Vagina (tissue), 2 donors: ENCODE measurements at regions not wholly inside any gene's neighbourhood (a gene's known extent, or its start where the extent isn't known, plus 50 kb on each side); places are given as distances from the start of the nearest gene placed in this dataset.

Experiments
- DNase-seq, 2 donors: peaks; one replicate each; pipeline ENCODE4 v3.0.0-alpha.2; 2017; ENCODE audit errors: extremely low spot score in 2 of 2
- H3K27ac ChIP-seq: fragments of 200-600 bp; sonication (generic); one replicate; pipeline ENCODE4 v1.5.1; 2019
- H3K27me3 ChIP-seq: fragments of 200-600 bp; sonication (generic); one replicate; pipeline ENCODE4 v1.5.1; 2019
- H3K36me3 ChIP-seq, 2 donors: fragments of 200-600 bp; sonication (generic); one replicate each; pipeline ENCODE4 v1.5.1; 2017 to 2019
- H3K4me1 ChIP-seq: fragments of 200-600 bp; sonication (generic); one replicate; pipeline ENCODE4 v1.5.1; 2019
- H3K4me3 ChIP-seq, 2 donors: fragments of 200-600 bp; sonication (generic); 1 replicate in 1 of 2; 2 replicates in 1 of 2; pipeline ENCODE4 v1.5.1; 2016 to 2019
- H3K9me3 ChIP-seq: fragments of 200-600 bp; sonication (generic); one replicate; pipeline ENCODE4 v1.5.1; 2019
- POLR2A ChIP-seq, 2 donors: fragments of 450-650 bp; IDR thresholded peaks; one replicate each; pipeline ENCODE4 v1.6.1; 2017; ENCODE audit warnings: antibody characterized with exemption in 2 of 2, mild to moderate bottlenecking in 2 of 2, moderate library complexity in 2 of 2
- POLR2AphosphoS5 ChIP-seq, 2 donors: sonication (generic); formaldehyde crosslinking; IDR thresholded peaks; one replicate each; pipeline ENCODE4 v1.9.0; 2017; ENCODE audit warnings: antibody characterized with exemption in 2 of 2, mild to moderate bottlenecking in 2 of 2, low read depth in 1 of 2; ENCODE audit not compliant: insufficient read depth in 1 of 2
- intact Hi-C: fragments of 100-400 bp; cut with DNase I; formaldehyde crosslinking; loops from one replicate; pipeline ENCODE4 v1.15.1; 2023
- TF ChIP-seq, protein P1 (sequence below), 3 experiments: fragments of 450-650 bp in 2 of 3; fragments of 200-600 bp in 1 of 3; sonication (generic) in 1 of 3; IDR thresholded peaks; one replicate each; pipeline ENCODE4 v1.5.1; 2017 to 2019; ENCODE audit warnings: antibody characterized with exemption in 3 of 3, mild to moderate bottlenecking in 2 of 3, moderate library complexity in 2 of 3

DNA sequence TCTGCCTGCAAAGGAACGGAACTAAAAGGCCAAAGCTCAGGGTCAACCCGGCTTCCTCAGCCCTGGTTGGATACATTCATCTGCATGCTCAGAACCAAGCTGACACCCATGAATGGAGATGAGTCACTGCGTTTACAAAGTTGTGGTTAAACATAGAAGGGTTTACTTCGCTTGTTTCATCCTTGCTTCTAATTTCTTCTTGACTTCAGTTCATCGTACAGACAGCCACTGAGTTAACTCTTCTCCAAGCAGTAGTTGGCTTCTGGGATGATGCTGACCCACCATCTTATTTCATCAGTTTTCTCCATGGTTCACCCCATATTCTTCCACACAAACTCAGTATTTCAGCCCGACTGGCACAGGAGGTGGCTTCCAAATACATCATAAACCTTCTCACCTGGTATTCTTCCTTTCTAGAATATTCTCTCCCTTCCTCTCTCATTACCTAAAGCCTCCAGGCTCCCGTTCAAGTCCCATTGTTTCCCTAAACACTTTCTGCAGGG lies 166.3 kb upstream of the RNF32 start:
- intact Hi-C loops: no loop called here
- H3K4me1 ChIP-seq: no peaks in the 10 kb centered on the region
- H3K4me3 ChIP-seq: no peak overlapping the region
- H3K27ac ChIP-seq: no peak overlapping the region
- H3K27me3 ChIP-seq: no peaks in the 10 kb centered on the region
- no peak for DNase-seq
- no peaks in the 10 kb centered on the region for H3K9me3 ChIP-seq
- H3K36me3 ChIP-seq: no peaks in the 10 kb centered on the region
- no peak for TF ChIP-seq POLR2AphosphoS5 (IDR thresholded peaks at IDR 0.05; ENCODE audit: insufficient read depth in 1 of 2, low read depth in 1 of 2)
- no peak for TF ChIP-seq POLR2A (IDR thresholded peaks at IDR 0.05)
- TF ChIP-seq, protein P1, sequence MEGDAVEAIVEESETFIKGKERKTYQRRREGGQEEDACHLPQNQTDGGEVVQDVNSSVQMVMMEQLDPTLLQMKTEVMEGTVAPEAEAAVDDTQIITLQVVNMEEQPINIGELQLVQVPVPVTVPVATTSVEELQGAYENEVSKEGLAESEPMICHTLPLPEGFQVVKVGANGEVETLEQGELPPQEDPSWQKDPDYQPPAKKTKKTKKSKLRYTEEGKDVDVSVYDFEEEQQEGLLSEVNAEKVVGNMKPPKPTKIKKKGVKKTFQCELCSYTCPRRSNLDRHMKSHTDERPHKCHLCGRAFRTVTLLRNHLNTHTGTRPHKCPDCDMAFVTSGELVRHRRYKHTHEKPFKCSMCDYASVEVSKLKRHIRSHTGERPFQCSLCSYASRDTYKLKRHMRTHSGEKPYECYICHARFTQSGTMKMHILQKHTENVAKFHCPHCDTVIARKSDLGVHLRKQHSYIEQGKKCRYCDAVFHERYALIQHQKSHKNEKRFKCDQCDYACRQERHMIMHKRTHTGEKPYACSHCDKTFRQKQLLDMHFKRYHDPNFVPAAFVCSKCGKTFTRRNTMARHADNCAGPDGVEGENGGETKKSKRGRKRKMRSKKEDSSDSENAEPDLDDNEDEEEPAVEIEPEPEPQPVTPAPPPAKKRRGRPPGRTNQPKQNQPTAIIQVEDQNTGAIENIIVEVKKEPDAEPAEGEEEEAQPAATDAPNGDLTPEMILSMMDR (IDR thresholded peaks at IDR 0.05): no peak

DNA sequence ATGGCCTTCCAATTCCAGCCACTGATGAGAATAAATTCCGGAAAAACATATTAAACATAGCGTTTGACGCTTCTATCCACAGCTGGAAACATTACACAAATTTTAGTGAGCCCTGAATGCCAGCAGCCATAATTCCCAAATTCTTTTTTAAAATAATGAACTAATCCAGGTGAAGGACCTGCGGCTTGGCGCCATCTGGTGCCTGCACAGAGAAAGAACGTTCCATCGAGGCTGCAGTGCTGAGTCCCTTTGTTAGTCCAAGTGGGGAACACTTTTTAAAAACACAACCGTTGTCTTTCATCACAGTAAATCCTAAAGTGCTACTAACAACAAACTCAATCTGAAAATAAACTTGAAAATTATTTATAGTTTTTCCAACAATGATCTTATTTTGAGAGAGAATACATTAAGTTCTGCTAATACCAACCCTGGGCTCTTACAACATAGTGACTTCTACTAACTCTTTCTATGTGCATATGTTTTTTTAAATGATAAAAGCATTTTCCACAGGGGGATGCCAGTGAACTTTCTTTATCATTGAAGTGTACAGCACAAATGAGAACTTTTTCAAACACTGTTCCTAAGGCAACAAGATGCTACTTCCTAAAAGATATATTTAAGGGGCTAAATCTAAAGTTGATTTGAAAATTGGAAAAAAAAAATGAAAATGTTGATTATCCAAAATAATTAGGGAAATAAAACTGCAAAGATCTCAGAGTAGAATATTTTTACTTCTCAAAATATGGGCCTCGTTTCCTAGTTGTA lies 166.9 kb upstream of the RNF32 start:
- Histone ChIP-seq H3K4me3 (no peak overlapping the region), H3K27ac (no peak overlapping the region), H3K4me1 (no peaks in the 10 kb centered on the region), H3K9me3 (no peaks in the 10 kb centered on the region), H3K27me3 (no peaks in the 10 kb centered on the region), H3K36me3 (no peaks in the 10 kb centered on the region)
- intact Hi-C loops: no loop called here
- TF ChIP-seq POLR2AphosphoS5 (IDR thresholded peaks at IDR 0.05; ENCODE audit: insufficient read depth in 1 of 2, low read depth in 1 of 2) (no peak), POLR2A (IDR thresholded peaks at IDR 0.05) (no peak)
- TF ChIP-seq, protein P1 (IDR thresholded peaks at IDR 0.05): peak in 1 of 3 experiments; percentile 18
- no peak for DNase-seq

DNA sequence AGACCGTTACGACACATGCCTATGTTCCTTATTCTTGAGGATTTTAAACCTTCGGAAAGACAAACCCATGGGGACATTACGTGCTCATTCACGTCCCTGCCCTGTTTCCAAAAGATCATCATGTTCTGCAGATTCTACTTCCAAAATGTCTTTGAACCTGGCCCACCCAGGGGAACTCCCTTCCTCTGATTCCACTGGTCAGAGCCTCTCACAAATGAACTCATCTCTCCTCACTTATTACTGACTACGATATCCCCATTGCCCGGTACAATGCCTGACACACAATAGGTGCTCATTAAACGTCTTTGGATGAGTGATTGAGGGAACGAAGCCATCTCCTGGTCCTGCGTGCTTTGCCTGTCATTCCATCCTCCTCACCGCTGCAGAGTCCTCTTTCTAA lies 168.3 kb upstream of the RNF32 start:
- intact Hi-C loops: no loop called here
- TF ChIP-seq, protein P1 (IDR thresholded peaks at IDR 0.05): no peak
- TF ChIP-seq POLR2AphosphoS5 (IDR thresholded peaks at IDR 0.05; ENCODE audit: insufficient read depth in 1 of 2, low read depth in 1 of 2) (no peak), POLR2A (IDR thresholded peaks at IDR 0.05) (no peak)

DNA sequence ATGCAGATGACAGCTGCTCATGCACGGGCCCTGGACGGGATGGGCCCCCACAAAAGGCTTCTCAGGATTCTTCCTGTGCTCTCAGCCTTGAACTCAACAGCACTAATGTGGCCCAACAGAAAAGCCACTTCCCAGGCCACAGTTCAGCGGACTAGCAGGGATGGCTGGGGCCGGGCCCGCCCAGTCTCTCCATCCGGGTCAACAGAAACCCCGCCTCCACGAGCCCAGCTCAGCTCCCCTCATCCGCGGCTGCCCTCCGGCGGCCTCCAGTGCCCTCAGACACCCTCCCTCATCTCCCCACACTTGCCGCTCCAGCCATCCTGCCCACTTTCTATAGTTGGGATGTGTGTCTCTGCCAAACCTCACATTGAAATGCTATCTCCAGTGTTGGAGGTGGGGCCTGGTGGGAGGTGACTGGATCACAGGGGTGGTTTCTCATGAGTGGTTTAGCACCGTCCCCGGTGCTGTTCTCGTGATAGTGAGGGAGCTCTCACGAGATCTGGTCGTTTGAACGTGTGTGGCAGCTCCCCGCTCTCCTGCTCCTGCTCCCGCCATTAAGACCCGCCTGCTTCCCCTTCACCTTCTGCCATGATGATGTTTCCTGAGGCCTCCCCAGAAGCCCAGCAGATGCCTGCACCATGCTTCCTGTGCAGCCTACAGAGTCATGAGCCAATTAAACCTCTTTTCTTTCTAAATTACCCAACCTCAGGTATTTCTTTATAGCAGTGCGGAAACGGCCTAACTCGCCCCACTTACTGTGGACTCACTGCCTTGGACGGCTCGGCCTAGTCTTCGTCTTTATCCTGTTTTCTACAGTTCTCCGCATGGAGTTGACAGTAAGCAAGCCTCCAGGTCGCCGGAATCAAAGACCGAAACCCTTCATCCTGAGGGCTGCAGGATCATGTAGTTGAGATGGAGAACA lies 169.9 kb upstream of the RNF32 start:
- intact Hi-C loops: no loop called here
- Histone ChIP-seq H3K4me3 (no peak overlapping the region), H3K27me3 (no peaks in the 10 kb centered on the region), H3K9me3 (no peaks in the 10 kb centered on the region), H3K36me3 (no peaks in the 10 kb centered on the region), H3K4me1 (no peaks in the 10 kb centered on the region), H3K27ac (no peak overlapping the region)
- TF ChIP-seq POLR2AphosphoS5 (IDR thresholded peaks at IDR 0.05; ENCODE audit: insufficient read depth in 1 of 2, low read depth in 1 of 2) (no peak), POLR2A (IDR thresholded peaks at IDR 0.05) (no peak)
- TF ChIP-seq, protein P1 (IDR thresholded peaks at IDR 0.05): no peak
- DNase-seq: no peak

More for the DNA sequence above, 168.3 kb upstream of the RNF32 start:
- no peaks in the 10 kb centered on the region for H3K4me1 ChIP-seq
- H3K27me3 ChIP-seq: no peaks in the 10 kb centered on the region
- DNase-seq: peak in 1 of 2 donors; percentile 40
- H3K9me3 ChIP-seq: no peaks in the 10 kb centered on the region
- no peaks in the 10 kb centered on the region for H3K36me3 ChIP-seq
- H3K4me3 ChIP-seq: no peak overlapping the region
- no peak overlapping the region for H3K27ac ChIP-seq
